ENCODE measurements at regions not wholly inside any gene's neighbourhood (a gene's known extent, or its start where the extent isn't known, plus 50 kb on each side); places are given as distances from the start of the nearest gene placed in this dataset.
"Not testable (repeated sequence)": the region's sequence is repeated elsewhere in the genome, so short reads cannot be mapped to it uniquely, and the experiment has no call there.

- DNase-seq (no peak), ATAC-seq (ENCODE audit: poor library complexity) (peak; percentile 45)
- intact Hi-C loops (cut with DNase I), result no loop called here
Observed at GRCh38 chr1:58941471-58942289, 157.8 kb upstream of the JUN start.

GRCh38 chr1:58942759-58943191, 158.9 kb upstream of the JUN start:
- DNase-seq (no peak), ATAC-seq (ENCODE audit: poor library complexity) (no peak)
- intact Hi-C loops (cut with DNase I), result no loop called here

GRCh38 chr1:58943776-58944175, 159.9 kb upstream of the JUN start:
- no peak for ATAC-seq (ENCODE audit: poor library complexity)
- DNase-seq, result no peak
- intact Hi-C loops (cut with DNase I), result no loop called here

- intact Hi-C loops (cut with DNase I), result no loop called here
- ATAC-seq (ENCODE audit: poor library complexity) (no peak), DNase-seq (no peak)
Observed at GRCh38 chr1:58944439-58944838, 160.6 kb upstream of the JUN start.

- DNase-seq (no peak), ATAC-seq (ENCODE audit: poor library complexity) (no peak)
- intact Hi-C loops (cut with DNase I), result no loop called here
Observed at GRCh38 chr1:58946390-58946789, 162.5 kb upstream of the JUN start.

- ATAC-seq (ENCODE audit: poor library complexity) (no peak), DNase-seq (no peak)
- intact Hi-C loops (cut with DNase I), result no loop called here
Observed at GRCh38 chr1:58948671-58949070, 164.8 kb upstream of the JUN start.

- intact Hi-C loops (cut with DNase I), result no loop called here
- ATAC-seq (ENCODE audit: poor library complexity) (no peak), DNase-seq (no peak)
Observed at GRCh38 chr1:58949551-58950220, 165.8 kb upstream of the JUN start.

GRCh38 chr1:58950897-58951296, 167.1 kb upstream of the JUN start:
- intact Hi-C loops (cut with DNase I), result no loop called here
- DNase-seq (no peak), ATAC-seq (ENCODE audit: poor library complexity) (no peak)

- ATAC-seq (ENCODE audit: poor library complexity); intact Hi-C loops (cut with DNase I); DNase-seq: not testable (repeated sequence)
Observed at GRCh38 chr1:58953951-58954350, 170.1 kb upstream of the JUN start.

- DNase-seq; intact Hi-C loops (cut with DNase I); ATAC-seq (ENCODE audit: poor library complexity): not testable (repeated sequence)
Observed at GRCh38 chr1:58963287-58963686, 179.4 kb upstream of the JUN start.

- intact Hi-C loops (cut with DNase I), result no loop called here
- ATAC-seq (ENCODE audit: poor library complexity) (no peak), DNase-seq (no peak)
Observed at GRCh38 chr1:58964428-58964827, 180.6 kb upstream of the JUN start.

- peak; percentile 44 for ATAC-seq (ENCODE audit: poor library complexity)
- DNase-seq, result no peak
- intact Hi-C loops (cut with DNase I), result no loop called here
Observed at GRCh38 chr1:58964880-58965279, 181.0 kb upstream of the JUN start.

- no peak for DNase-seq
- no peak for ATAC-seq (ENCODE audit: poor library complexity)
- intact Hi-C loops (cut with DNase I), result no loop called here
Observed at GRCh38 chr1:58966103-58966916, 182.5 kb upstream of the JUN start.

GRCh38 chr1:58966917-58967740, 183.3 kb upstream of the JUN start:
- ATAC-seq (ENCODE audit: poor library complexity), result no peak
- DNase-seq, result no peak
- intact Hi-C loops (cut with DNase I), result no loop called here

- DNase-seq, result peak; percentile 91
- ATAC-seq (ENCODE audit: poor library complexity), result peak; percentile 74
- intact Hi-C loops (cut with DNase I), result no loop called here
Observed at GRCh38 chr1:58968360-58968952, 184.6 kb upstream of the JUN start.

- intact Hi-C loops (cut with DNase I); ATAC-seq (ENCODE audit: poor library complexity); DNase-seq: not testable (repeated sequence)
Observed at GRCh38 chr1:58969176-58969575, 185.3 kb upstream of the JUN start.

- DNase-seq (no peak), ATAC-seq (ENCODE audit: poor library complexity) (peak; percentile 75)
- intact Hi-C loops (cut with DNase I), result loop anchor here (10.0 kb wide), 2 partner anchors 73 to 173 kb away; no protein-coding TSS in a partner anchor
Observed at GRCh38 chr1:58971629-58972140, 187.8 kb upstream of the JUN start.

GRCh38 chr1:58975888-58976287, 192.0 kb upstream of the JUN start:
- intact Hi-C loops (cut with DNase I), result loop anchor here (10.0 kb wide), 2 partner anchors 69 to 169 kb away; no protein-coding TSS in a partner anchor
- no peak for ATAC-seq (ENCODE audit: poor library complexity)
- DNase-seq, result no peak

All from Right ventricle myocardium superior (tissue), 1 donor.